Stimulated activated CD8-positive, alpha-beta memory T cell treated with anti-CD3 and anti-CD28 coated beads, Interleukin-15, amount 100 ng/mL, for 24 hours (primary cell): ENCODE measurements at regions not wholly inside any gene's neighbourhood (a gene's known extent, or its start where the extent isn't known, plus 50 kb on each side); places are given as distances from the start of the nearest gene placed in this dataset.
"Not testable (repeated sequence)": the region's sequence is repeated elsewhere in the genome, so short reads cannot be mapped to it uniquely, and the experiment has no call there.

Experiments
- DNase-seq: peaks from one replicate; pipeline ENCODE4 v3.0.0-alpha.2; 2020; ENCODE audit warnings: low read depth

DNA sequence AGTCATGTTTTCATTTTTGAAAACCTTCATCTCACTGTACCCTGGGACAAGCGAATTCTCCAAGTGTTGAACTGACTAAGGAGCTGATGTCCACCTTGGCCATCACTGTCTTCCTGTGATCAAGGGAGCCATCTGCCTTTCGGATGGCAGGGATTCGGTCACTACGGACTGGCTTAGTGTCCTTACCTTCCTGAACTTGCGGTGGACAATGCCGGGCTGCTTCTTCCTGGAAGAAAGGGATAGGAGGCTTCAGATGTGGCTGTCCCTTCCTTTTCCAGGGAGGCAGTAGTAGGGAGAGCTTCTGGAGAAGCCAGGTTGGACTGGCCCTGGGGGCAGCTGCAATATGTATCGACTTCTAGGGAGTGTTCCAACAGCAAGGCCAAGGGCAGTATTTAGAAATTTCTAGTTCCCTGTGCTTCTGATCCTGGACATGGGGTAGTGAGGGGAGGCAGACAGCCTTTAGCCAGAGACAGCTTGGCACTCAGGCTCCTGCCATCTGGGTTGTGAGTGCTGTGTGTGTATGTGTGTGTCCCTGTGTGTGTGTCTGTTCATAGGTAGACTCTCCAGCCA lies 114.6 kb downstream of the IER5 start:
- no peak for DNase-seq

DNA sequence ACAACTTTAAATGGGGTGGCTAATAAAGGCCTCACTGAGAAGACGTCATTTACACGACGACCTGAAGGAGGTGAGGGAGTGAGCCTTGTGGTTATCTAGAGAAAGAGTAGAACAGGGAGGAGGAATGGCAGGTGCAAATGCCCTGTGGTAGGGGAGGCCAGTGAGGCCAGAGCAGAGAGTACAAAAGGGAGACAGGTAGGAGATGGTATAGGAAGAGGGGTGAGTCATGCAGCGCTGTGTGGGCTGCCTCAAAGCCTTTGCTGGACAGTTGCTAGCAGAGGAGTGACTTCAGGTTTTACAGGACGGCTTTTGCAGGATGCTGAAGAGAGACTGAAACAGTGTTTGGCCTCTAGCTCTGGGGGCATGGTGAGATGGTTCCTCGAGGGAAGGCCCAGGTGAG lies 116.0 kb downstream of the IER5 start:
- DNase-seq, result no peak

DNA sequence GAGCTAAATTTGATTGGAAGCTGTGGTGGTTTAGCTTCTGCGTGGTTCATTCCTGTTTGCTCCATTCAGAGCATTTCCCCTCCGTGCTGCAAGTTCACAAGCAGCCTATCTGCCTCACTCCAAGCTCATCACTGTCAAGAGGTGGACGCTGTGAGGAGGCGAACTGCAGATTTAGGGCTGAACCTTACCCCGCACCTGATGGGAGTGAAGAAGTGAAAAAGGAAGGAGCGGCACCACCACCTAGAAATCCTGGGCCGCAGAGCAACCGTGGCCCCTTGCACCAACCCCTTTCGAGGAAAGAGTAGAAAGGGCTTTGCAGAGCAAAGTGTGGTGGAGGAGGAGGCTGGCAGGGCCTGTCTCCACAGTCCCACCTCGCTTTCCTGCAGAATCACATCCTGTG lies 117.4 kb downstream of the IER5 start:
- no peak for DNase-seq

DNA sequence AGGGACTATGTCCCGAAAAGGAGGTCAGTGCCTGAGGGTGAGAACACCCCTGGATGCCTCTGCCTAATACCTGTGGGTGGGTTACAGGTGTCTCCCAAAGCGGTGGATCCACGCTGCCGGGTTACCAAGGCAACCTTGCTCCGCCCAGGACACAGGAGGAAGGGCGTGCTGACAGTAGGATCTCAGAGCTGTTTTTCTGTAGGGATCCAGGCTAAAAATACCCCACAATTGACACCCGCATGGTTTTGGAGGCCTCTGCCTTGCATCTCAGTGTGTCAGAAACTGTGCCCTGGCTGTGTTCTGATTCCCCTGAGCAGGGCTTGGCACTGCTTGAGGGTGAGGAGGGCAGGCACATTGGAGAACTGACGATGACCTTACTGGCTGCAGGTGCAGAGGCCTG lies 118.0 kb downstream of the IER5 start:
- no peak for DNase-seq

DNA sequence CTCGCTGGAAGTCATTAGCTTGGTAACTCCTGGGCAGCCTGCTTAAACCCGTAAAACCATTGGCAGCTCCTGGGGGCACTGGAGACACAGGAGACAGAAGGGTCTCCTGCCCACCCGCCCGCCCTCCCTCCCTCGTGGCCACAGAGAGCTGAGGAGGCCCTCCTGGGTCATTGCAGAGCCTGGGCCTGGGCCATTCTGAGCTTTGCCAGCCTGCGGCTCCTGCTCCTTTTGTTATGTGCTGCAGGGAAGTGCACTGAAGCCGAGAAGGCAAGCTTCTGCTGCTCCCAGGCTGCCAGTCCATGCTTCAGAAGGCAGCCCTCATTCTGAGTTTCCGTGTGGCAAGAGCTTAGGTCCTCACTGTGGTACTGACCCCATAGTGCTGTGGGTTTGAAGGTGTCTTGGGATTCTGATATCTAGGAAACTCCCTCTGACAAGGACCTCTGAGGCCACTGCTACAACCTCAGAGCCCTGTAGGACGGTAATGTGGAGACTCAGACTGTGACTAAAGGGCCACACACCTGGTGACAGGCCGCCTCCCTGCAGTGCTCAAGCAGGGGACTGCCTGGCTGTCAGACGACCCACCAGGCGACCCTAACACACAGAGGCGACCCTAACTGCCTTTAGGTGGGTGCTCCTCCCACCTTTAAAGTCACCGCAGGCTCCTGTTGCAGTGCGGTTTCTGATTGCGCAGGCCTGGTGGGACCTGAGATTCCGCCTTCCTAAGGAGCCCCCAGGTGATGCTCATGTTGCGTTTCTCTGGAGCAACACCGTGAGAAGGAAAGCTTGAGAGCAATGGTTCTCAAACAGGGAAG lies 118.7 kb downstream of the IER5 start:
- DNase-seq, result no peak

DNA sequence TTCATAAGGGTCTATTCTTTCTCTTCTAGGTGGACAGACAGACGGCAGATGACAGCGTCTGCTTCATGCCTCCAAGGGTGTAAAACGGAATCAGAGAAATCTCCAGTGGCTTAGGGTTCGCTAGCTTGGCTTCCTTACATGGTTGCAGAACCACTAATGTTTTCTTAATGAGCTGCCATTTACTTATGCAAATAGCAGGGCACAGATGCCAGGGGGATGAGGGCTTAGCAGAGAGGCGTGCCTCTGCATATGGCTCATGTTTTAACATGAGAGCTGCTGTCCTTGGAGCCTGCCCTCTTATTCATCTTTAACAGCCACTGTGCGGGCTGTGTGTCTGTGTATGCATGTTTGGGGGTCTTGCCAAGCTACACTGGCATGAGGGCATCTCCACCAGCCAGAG lies 119.6 kb downstream of the IER5 start:
- DNase-seq, result no peak

DNA sequence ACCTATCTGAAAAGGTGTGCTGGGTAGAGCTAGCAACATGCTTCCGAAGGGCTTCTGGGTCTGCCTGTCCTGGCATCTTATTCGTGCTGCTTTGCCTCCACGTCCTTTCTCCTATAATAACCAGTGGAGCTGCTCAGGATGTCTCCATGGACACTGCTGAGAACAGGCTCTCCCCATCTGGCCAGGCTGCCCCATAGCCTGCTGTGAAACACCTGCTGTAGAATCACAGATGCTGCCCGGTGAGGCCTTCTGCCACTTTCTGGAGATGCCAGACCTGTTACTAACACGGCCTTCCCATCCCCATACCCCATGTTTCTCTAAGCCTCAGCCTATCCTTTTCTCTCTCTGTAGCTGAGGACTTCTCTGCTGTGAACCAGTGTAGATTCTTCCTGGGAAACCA lies 120.5 kb downstream of the IER5 start:
- no peak for DNase-seq

DNA sequence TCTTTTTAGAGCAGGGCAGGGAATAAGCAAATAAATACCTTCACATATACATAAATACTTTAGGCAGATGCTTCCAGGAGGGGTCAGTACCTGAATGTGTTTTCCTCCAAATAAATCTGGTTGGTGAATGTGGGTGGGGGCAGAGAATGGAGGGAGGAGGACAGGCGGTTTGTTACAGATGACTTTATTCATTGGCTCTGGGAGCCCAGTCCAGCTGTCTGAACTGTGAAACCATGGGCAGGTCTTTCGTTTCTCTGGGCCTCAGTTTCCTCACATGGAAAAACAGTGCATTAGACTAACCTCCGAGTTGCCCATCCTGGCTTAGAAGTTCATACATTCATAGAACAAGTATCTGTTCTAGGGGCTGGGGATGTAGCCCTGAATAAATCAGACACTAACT lies 124.6 kb downstream of the IER5 start:
- no peak for DNase-seq

DNA sequence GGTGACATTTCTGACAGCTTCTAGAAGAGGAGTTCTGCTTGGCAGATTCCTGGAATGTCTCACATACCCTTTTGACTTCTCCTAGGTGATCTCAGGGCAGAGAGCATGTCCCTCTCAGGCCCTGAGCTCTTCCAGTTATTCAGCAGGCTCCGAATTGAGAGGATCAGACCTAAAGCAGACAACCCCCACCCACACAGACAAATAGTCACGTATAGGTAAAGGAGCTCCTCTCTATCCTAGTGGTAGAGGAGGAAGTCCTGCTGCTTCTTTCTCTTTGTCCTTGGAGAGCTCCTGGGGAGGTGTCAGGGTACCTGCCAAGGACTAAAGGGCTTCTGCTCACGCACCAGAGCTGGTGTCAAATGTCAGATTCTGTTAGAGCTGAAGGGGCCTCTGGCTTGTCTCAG lies 128.1 kb downstream of the IER5 start:
- no peak for DNase-seq

DNA sequence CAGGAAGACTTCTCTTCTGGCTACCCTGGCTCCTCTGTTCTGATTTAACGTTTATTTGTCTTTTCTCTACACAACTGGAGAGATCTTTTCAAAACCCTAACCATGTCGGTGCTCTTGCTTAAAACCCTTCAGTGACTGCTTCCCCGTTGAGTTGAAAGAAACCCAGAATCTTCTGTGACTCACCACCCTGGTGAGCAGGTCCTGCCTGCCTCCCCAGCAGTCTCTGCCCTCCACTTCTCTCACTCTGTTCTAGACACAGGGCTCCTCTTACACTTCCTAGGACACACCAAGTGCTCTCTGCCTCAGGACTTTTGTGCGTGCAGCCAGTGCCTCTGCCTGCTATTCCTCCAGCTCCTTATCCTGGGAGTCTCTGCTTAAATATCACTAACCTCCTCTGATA lies 131.4 kb downstream of the IER5 start:
- no peak for DNase-seq

DNA sequence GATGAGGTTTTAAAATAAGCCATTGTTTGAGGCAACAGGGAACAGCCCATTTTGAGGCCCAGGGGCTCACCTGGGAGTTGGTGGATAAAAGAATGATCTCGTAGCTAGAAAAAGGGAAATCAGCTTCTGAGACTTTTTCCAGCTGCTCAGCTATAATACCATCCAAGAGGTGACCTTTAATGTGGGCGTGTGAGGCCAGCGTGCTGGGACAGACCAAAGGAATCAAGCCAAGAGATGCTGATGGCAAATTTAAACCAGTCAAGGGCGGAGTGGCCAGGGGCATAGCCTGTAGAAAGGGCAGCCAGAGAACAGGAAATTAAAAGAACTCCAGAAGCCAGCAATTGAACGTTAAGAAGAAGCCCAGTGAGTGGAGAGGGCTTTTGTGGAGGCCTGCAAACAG lies 132.6 kb downstream of the IER5 start:
- no peak for DNase-seq

DNA sequence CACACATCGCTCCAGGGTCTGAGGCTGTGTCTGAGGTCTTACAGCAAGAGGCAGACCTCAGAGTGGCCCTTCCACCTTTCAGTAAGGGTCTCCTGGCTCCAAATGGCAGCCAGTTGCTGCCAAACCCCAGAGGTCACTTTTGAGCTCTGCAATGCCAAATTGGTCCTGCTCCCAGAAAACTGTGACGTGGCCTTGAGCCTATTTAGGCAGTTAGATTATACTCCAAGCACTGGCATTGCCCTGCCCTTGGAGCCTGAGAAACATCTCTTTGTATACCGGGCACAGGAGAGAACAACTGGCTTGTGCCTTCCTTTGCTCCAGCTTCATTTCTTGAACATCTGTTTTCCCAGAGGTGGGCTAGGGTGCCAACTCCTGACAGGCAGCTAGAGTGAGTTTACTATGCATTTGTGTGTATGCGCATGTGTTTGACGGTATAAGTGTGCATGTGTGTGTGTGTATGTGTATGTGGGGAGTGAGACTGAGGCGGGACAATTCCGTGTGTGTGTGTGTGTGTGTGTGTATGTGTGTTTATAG lies 134.5 kb downstream of the IER5 start:
- no peak for DNase-seq

DNA sequence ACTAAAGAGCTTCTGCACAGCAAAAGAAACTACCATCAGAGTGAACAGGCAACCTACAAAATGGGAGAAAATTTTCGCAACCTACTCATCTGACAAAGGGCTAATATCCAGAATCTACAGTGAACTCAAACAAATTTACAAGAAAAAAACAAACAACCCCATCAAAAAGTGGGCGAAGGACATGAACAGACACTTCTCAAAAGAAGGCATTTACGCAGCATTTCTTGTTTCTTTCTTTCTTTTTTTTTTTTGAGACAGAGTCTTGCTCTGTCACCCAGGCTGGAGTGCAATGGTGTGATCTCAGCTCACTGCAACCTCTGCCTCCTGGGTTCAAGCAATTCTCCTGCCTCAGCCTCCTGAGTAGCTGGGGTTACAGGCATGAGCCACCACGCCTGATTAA lies 138.2 kb downstream of the IER5 start:
- not testable (repeated sequence) for DNase-seq

DNA sequence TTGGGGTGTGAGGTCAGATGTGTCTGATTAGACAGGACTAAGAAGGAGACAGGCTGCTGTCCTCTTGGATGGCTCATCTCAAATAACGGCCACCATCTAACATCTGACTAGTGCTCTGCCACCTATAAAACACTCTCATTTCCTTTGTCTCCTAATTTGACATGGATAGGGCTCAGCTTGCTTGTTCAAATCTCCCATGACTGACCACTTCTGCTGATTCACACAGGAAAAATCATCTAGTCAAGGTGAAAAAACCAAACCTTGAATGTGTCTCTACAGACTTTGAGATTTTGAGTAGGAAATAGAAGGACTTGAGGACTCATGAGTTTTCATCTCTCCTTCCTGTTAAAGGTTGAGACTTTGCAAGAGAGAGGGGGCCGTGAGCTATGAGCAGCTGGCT lies 150.6 kb downstream of the IER5 start:
- no peak for DNase-seq

DNA sequence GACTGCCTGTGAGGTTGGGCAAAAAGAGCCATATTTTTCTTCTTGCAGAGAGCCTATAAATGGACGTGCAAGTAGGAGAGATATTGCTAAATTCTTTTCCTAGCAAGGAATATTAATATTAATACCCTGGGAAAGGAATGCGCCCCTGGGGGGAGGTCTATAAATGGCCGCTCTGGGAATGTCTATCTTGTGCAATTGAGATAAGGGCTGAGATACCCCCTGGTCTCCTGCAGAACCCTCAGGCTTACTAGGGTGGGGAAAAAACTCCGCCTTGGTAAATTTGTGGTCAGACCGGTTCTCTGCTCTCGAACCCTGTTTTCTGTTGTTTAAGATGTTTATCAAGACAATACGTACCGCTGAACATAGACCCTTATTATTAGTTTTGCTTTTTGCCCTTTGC lies 157.8 kb downstream of the IER5 start:
- not testable (repeated sequence) for DNase-seq

DNA sequence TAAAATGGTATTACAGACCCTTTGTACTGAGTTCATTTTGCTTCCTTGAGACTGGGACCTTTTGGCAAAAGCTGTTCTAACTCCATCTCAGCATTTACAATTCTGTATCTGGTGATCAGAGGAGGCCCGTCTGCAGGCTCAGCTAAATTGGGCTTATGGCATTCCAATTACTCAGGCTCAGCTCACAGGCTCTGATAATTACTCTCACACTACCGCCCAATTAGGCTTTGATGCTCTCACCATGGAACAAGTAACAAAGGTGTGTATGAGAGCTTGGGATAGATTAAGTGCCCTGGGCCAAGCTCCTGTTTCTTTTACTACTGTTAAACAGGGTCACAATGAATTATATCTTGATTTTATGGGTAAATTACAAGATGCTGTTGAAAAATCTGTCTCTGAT lies 159.9 kb downstream of the IER5 start:
- DNase-seq, result not testable (repeated sequence)

DNA sequence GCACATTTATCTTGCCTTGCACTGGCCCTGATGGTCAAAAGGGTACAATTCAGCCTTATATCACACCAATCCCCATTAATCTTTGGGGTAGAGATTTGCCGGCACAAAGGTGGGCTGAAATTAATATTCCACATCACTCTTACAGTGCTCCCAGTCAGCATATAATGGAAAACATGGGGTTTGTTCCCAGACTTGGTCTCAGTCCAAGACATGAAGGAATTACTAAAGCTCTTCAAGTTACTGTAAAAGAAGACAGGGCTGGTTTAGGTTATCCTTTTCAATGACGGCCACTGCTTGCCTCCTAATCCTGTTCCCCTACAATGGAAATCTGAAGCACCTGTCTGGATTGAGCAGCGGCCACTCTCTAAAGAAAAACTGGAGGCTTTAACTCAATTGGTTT lies 160.7 kb downstream of the IER5 start:
- no peak for DNase-seq

DNA sequence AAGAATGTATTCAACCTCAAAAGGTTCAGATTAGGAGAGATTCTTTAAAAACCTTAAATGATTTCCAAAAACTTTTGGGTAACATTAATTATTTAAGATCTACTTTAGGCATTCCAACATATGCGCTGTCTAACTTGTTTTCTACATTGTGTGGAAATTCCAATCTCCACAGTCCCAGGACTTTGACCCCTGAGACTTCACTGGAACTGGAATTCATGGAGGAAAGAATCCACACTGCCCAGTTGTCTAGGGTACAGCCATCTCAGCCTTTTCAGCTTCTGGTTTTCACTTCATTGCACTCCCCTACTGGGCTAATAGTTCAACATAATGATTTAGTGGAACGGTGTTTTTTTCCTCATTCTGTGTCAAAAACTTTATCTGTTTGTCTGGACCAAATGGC lies 161.5 kb downstream of the IER5 start:
- DNase-seq, result no peak

DNA sequence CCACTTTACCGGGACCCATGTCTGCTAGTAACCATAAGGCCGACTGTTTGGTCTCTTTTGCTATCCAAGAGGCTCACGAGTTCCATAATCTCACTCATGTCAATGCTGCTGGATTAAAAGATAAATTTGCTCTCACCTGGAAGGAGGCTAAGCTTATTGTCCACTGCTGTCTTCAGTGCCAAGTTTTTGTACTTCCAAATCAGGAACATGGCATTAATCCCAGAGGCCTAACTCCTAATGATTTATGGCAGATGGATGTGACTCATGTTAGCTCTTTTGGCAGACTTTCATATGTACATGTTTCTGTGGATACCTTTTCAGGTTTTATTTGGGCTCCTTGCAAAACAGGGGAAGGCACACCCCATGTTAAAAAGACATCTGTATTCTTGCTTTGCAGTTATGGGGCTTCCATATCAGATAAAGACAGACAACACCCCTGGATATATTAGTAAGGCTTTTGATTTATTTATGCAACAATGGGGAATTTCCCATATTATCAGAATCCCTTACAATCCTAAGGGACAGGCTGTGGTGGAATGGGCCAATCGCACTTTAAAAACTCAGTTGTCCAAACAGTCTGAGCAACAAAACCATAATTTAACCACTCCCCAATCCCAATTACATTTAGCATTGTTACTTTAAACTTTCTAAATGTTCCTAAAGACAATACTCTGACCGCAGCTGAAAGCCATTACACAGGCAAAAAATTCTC lies 162.7 kb downstream of the IER5 start:
- DNase-seq, result no peak

DNA sequence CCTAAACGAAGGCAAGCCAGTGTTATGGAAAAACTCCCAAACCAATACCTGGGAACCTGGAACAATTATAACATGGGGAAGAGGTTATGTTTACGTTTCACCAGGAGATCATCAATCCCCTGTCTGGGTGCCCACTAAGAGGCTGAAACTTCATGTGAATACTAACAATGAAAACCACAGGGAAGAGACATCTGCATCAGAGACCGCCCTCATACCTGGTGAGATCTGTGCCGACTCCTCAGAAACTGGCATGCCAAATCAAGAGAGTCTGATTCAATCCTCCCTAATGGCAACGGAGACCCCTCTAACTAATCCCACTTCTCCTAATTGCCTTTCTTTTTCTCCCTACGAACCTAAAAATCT lies 163.2 kb downstream of the IER5 start:
- no peak for DNase-seq

DNA sequence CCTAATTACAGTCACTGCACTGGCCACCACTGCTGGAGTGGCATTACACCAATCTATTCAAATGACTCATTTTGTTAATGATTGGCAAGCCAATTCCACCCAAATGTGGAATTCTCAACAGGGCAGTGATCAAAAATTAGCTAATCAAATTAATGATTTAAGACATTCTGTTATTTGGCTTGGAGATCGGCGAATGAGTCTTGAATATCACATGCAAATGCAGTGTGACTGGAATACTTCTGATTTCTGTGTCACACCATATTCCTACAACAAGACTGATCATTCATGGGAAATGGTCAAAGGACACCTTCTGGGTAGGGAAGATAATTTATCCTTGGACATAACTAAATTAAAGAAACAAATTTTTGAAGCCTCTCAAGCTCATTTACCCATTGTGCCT lies 165.1 kb downstream of the IER5 start:
- not testable (repeated sequence) for DNase-seq

DNA sequence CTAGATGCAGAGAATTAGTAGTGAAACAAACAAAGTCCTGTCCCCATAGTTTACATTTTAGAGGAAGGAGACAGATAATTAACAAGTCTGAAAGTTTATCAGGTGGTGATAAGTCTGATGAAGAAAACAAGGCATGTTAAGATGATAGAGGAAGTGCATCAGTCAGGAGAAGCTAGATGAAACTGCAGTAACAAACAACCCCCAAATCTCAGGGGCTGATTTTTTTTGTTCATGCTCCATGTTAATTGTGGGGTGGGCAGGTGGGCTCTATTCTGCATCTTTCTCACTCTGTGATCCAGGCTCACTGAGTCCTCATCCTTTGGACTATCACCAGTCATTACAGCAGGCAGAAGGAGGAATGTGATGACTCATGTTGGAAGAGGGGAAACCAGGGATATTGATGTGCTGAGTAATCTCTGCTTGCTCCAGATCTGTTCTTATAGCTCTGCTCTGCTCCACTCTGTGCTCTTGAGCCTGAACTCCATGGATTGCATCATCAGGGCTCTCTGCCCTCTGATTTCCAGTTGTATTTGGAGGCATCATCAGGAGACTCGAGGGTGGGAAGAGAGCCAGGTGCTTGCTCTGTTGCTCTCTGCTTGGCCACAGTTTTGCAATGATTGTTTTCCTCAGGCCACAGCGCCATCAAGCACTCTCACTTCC lies 166.9 kb downstream of the IER5 start:
- no peak for DNase-seq

DNA sequence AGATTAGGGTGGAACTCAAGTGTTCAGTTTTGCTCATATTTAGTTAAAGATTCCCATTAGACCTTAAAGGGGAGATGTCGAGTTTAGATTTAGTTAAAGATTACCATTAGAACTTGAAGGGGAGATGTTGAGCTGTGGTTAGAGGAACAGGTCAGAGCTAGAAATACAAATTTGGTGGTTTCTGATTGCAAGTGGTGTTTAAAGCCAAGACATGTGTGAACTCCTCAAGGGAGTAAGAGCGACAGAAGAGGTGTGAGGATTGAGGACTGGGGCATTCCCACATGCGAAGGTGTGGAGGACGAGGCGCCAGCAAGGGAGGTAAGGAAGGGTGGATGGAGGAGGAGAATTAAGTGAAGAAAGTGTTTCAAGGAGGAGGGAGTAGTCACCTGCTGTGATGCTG lies 168.6 kb downstream of the IER5 start:
- DNase-seq, result no peak
